ENCODE measurements at regions not wholly inside any gene's neighbourhood (a gene's known extent, or its start where the extent isn't known, plus 50 kb on each side); places are given as distances from the start of the nearest gene placed in this dataset.

DNA sequence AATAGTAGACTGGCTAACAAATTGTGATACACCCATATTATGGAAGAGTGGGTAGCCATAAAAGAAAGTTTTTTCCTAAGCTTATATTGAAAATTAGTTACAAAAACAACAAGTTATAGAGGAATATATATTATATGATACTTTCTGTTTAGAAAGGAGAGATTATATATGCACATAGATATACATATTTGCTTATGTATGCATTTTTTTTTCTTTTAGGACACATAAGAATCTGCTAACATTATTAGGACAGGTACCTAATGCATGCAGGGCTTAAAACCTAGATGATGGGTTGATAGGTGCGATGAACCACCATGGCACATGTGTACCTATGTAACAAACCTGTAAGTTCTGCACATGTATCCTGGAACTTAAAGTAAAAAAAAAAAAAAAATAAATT, 179.6 kb upstream of the KCNJ3 start:
- TF ChIP-seq, protein P1, sequence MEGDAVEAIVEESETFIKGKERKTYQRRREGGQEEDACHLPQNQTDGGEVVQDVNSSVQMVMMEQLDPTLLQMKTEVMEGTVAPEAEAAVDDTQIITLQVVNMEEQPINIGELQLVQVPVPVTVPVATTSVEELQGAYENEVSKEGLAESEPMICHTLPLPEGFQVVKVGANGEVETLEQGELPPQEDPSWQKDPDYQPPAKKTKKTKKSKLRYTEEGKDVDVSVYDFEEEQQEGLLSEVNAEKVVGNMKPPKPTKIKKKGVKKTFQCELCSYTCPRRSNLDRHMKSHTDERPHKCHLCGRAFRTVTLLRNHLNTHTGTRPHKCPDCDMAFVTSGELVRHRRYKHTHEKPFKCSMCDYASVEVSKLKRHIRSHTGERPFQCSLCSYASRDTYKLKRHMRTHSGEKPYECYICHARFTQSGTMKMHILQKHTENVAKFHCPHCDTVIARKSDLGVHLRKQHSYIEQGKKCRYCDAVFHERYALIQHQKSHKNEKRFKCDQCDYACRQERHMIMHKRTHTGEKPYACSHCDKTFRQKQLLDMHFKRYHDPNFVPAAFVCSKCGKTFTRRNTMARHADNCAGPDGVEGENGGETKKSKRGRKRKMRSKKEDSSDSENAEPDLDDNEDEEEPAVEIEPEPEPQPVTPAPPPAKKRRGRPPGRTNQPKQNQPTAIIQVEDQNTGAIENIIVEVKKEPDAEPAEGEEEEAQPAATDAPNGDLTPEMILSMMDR (conservative IDR thresholded peaks at IDR 0.05; ENCODE audit: low read depth in 2 of 2): no peak
- no peak for TF ChIP-seq EZH2 (IDR thresholded peaks at IDR 0.05; ENCODE audit: low read depth, unreplicated experiment)
- TF ChIP-seq POLR2AphosphoS5 (IDR thresholded peaks at IDR 0.05; ENCODE audit: low read depth): no peak
- TF ChIP-seq ZNF331 (CRISPR knock-in tag; IDR thresholded peaks at IDR 0.05; ENCODE audit: low read depth): no peak
- no peak for TF ChIP-seq CREB1 (CRISPR knock-in tag; IDR thresholded peaks at IDR 0.05; ENCODE audit: low read depth)
- TF ChIP-seq, protein P2, sequence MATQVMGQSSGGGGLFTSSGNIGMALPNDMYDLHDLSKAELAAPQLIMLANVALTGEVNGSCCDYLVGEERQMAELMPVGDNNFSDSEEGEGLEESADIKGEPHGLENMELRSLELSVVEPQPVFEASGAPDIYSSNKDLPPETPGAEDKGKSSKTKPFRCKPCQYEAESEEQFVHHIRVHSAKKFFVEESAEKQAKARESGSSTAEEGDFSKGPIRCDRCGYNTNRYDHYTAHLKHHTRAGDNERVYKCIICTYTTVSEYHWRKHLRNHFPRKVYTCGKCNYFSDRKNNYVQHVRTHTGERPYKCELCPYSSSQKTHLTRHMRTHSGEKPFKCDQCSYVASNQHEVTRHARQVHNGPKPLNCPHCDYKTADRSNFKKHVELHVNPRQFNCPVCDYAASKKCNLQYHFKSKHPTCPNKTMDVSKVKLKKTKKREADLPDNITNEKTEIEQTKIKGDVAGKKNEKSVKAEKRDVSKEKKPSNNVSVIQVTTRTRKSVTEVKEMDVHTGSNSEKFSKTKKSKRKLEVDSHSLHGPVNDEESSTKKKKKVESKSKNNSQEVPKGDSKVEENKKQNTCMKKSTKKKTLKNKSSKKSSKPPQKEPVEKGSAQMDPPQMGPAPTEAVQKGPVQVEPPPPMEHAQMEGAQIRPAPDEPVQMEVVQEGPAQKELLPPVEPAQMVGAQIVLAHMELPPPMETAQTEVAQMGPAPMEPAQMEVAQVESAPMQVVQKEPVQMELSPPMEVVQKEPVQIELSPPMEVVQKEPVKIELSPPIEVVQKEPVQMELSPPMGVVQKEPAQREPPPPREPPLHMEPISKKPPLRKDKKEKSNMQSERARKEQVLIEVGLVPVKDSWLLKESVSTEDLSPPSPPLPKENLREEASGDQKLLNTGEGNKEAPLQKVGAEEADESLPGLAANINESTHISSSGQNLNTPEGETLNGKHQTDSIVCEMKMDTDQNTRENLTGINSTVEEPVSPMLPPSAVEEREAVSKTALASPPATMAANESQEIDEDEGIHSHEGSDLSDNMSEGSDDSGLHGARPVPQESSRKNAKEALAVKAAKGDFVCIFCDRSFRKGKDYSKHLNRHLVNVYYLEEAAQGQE (IDR thresholded peaks at IDR 0.05; ENCODE audit: unreplicated experiment): no peak
